ENCODE measurements at regions not wholly inside any gene's neighbourhood (a gene's known extent, or its start where the extent isn't known, plus 50 kb on each side); places are given as distances from the start of the nearest gene placed in this dataset.
A peak's percentile ranks its signal among the peaks of the same experiment; 100 is the strongest.
"Not testable (repeated sequence)": the region's sequence is repeated elsewhere in the genome, so short reads cannot be mapped to it uniquely, and the experiment has no call there.

GRCh38 chr15:62270216-62270921 lies 105.3 kb upstream of the C2CD4B start:
- DNase-seq (ENCODE audit: low read depth, low spot score), result no peak

GRCh38 chr15:62272290-62272689 lies 107.2 kb upstream of the C2CD4B start:
- DNase-seq (ENCODE audit: low read depth, low spot score), result no peak

GRCh38 chr15:62275831-62276230 lies 110.7 kb upstream of the C2CD4B start:
- DNase-seq (ENCODE audit: low read depth, low spot score), result no peak

DNA sequence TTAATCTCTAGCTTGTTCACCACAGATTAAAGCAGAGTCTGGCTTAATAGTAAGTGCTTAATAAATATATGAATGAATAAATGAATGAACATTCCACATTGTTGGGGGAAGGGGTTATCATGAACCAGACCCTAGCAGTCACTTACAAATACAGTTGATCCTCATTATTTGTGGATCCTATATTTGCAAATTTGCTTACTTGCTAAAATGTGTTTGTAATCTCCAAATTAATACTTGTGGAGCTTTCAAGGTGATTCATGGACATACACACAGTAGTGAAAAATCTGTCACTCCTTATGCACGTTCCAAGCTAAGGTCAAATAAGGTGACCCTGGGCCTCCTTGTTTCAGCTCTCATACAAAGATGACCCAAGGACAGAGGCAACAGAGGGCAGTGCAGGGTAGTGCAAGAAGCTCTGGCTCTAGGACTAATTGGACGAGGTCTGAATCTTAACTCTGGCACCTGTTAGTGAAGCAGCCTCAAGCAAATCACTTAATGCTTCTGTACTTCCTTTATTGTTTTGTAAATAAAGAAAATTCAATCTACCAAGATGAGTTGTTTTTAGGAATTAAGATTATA lies 112.8 kb upstream of the C2CD4B start:
- no peak for DNase-seq (ENCODE audit: low read depth, low spot score)

GRCh38 chr15:62278534-62278933 lies 113.4 kb upstream of the C2CD4B start:
- DNase-seq (ENCODE audit: low read depth, low spot score), result no peak

- no peak for DNase-seq (ENCODE audit: low read depth, low spot score)
Observed at GRCh38 chr15:62279041-62279440, 114.0 kb upstream of the C2CD4B start.

- no peak for DNase-seq (ENCODE audit: low read depth, low spot score)
Observed at GRCh38 chr15:62280625-62281024, 115.5 kb upstream of the C2CD4B start.

DNA sequence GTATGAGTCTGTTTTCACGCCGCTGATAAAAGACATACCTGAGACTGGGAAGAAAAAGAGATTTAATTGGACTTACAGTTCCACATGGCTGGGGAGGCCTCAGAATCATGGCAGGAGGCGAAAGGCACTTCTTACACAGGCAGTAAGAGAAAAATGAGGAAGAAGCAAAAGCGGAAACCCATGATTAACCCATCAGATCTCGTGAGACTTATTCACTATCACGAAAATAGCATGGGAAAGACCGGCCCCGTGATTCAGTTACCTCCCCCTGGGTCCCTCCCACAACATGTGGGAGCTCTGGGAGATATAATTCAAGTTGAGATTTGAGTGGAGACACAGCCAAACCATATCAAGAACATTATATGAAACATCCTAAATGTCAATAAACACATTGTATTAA lies 116.7 kb upstream of the C2CD4B start:
- DNase-seq (ENCODE audit: low read depth, low spot score), result not testable (repeated sequence)

- no peak for DNase-seq (ENCODE audit: low read depth, low spot score)
Observed at GRCh38 chr15:62287066-62287857, 122.2 kb upstream of the C2CD4B start.

GRCh38 chr15:62288361-62289017 lies 123.4 kb upstream of the C2CD4B start:
- DNase-seq (ENCODE audit: low read depth, low spot score), result no peak

GRCh38 chr15:62291262-62291661 lies 126.2 kb upstream of the C2CD4B start:
- DNase-seq (ENCODE audit: low read depth, low spot score), result no peak

DNA sequence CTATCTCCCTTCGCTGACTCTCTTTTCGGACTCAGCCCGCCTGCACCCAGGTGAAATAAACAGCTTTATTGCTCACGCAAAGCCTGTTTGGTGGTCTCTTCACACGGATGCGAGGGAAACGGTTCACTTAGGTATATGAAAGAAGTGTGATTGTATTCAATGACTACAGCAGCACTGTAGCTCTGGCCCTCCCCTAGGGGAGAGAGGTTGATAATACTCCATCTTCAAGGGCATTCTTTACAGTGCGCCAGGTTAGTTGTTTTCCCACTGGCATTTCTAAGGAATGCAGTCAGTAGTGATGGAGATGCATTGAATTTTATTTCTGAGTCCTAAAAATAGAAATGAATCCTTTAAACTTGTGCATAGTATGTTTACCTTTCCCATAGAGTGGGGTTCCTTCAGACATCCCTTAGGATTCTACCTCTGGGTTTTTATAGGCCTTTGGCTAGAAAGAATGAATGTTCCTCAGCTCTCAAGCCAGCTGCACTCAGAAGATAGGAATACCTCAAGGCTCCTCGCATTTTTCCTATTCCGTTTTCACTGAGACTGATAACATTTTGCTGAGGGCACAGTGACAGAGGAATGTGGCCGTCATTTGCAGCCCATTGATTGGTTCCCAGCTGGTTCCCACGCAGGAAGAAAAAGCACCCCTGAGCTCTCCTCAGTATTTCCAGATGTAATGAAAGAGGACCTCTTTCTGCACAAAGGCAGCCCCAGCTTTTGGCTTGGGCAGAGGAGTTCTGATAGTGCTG lies 131.8 kb upstream of the C2CD4B start:
- DNase-seq (ENCODE audit: low read depth, low spot score), result peak; percentile 45

DNA sequence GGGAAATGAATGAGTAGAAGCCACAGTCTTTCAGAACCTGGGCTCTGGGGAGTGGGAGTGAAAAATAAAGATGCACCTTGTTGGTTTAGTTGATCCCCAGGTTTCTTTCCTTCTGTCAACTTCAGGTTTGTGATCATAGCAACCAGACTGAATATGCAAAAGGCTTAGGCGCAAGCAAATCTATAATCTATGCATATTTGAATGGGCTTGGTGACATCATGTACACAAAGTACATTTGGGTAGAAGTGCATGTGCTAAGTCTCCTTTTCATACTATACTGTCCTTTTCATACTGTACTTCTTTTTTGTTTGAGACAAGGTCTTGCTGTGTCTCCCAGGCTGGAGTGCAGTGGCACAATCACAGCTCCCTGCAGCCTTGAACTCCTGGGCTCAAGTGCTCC lies 132.4 kb upstream of the C2CD4B start:
- DNase-seq (ENCODE audit: low read depth, low spot score), result no peak

DNA sequence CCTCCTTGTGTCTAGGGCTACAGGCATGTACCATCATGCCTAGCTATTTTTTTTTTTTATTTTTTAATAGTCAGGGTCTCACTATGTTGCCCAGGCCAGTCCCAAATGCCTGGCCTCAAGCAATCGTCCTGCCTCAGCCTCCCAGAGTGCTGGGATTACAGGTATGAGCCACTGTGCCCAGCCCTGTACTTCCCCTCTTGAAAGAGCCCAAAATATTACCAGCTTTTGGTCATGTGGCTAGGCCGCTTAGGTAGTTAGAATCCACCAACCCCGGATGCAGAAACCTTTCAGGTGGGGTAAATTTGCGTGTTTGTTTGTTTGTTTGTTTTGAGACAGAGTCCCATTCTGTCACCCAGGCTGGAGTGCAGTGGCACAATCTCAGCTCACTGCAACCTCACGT lies 132.8 kb upstream of the C2CD4B start:
- DNase-seq (ENCODE audit: low read depth, low spot score), result no peak

DNA sequence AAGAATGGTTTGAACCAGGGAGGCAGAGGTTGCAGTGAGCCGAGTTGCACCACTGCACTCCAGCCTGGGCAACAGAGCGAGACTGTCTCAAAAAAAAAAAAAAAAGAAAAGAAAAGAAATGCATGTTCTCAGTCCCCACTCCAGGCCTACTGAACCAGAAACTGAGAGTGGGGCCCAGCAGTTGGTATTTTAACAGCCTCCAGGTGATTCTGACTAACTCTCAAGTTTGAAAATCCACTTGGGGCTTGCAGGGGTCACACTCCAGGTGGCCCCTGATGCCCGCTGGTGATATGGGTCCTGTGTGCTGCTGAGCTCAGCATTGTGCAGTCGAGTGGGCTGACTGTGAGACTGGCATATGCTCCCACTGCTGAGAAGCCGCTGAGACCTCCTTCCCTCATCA lies 133.7 kb upstream of the C2CD4B start:
- no peak for DNase-seq (ENCODE audit: low read depth, low spot score)

DNA sequence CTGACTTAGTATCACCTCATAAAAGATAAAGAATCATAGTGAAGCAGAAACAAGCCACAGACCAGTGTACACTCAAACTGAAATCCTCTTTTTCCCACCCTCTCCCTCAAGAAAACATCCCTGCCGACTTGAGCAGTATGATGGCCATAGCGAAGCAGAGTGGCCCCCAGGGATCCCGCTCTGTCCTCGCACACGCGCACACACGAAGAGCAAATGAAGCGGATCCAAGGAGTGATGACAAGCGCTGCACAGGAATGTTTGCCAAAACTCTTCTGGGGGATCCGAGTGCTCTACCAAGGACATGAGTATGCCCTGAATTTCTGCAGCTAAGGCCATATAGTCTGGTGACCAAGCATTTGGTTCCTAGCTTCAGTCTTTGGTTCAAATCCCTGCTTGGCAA lies 134.5 kb upstream of the C2CD4B start:
- no peak for DNase-seq (ENCODE audit: low read depth, low spot score)

GRCh38 chr15:62301993-62302675 lies 137.0 kb upstream of the C2CD4B start:
- no peak for DNase-seq (ENCODE audit: low read depth, low spot score)

- DNase-seq (ENCODE audit: low read depth, low spot score), result peak; percentile 83
Observed at GRCh38 chr15:62306851-62307504, 141.9 kb upstream of the C2CD4B start.

DNA sequence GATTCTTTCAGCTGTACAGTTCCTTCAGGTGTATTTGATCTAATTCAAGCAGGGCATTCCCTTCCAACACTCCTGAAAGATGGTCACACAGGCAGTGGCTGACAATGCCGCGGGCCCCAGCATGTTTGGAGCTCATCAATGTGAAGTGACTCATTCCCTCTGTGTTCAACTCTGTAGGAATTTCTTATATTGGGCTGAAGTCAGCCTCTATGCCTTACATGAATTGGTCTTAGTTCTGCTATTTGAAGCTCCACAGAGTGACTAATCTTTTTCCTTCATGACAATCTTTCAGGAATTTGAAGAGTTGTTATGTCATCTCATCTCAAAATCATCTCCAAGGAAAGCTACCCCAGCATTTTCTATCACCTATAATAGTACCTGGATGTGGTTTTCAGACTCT lies 142.5 kb upstream of the C2CD4B start:
- DNase-seq (ENCODE audit: low read depth, low spot score), result no peak

DNA sequence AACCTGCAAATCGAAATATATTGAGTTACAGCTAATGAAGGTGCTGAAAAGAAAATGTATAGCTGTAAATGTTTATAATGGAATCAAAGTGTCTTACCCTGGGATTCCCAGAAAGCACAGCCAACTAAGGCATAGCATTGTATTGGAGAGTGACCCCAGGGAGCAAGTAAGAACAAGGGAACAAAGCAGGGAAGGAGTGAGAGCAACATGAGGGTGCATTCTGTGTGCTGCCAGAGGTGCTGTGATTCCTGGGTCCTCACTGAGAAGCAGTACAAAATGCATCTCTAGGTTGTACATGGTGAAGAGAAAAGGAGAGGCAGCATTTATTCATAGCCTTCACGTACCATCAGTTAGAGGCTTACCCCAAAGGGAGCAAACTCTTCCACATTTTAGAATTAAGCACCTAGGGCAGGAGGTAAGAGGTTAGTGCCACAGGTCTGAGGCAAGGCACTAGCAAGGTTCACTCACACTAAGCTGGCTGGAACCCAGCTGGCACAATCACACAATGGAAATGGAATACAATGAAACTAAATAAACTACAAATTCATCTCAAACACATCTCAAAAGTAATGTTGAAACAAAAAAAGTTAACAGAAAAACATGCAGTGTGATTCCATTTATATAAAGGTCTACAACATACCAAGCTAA lies 151.5 kb upstream of the C2CD4B start:
- no peak for DNase-seq (ENCODE audit: low read depth, low spot score)

All from iPS DF 19.7 (cell line).